ENCODE measurements at regions not wholly inside any gene's neighbourhood (a gene's known extent, or its start where the extent isn't known, plus 50 kb on each side); places are given as distances from the start of the nearest gene placed in this dataset.
A peak's percentile ranks its signal among the peaks of the same experiment; 100 is the strongest.

- DNase-seq (ENCODE audit: low read depth) = no peak
- TF ChIP-seq CTCF (IDR thresholded peaks at IDR 0.05; ENCODE audit: low read depth, low read length, missing control alignments) = no peak
- in situ Hi-C loops (cut with HindIII; ENCODE audit: low sequenced_read_pairs) = no loop called here
- H3K4me3 ChIP-seq (ENCODE audit: low read depth, low read length) = no peak overlapping the region
These were observed 143.7 kb upstream of the RUNX3 start for GRCh38 chr1:25073640-25074270.

DNA sequence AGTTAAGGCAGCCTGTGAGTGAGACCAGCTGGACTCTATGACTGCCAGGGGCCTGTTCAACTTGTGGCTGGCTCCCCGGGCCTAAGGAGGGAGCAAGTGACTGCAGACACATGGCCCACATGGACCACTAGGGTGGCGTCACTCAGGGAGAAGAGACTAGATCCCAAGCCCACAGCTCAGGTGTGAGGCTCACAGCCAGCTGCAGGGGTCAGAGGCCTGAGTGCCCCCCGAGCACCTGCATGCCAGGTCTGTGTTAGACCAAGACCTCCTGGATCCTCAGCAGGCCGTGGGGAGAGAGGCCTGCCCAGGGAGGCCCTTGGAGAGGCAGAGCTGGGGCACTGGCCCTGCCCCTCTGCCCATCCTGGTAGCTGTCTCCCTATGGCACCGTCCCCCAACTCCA lies 142.4 kb upstream of the RUNX3 start:
- no peak overlapping the region for H3K4me3 ChIP-seq (ENCODE audit: low read depth, low read length)
- TF ChIP-seq CTCF (IDR thresholded peaks at IDR 0.05; ENCODE audit: low read depth, low read length, missing control alignments) = no peak
- in situ Hi-C loops (cut with HindIII; ENCODE audit: low sequenced_read_pairs) = no loop called here
- DNase-seq (ENCODE audit: low read depth) = no peak

GRCh38 chr1:25068829-25069228 lies 138.8 kb upstream of the RUNX3 start:
- TF ChIP-seq CTCF (IDR thresholded peaks at IDR 0.05; ENCODE audit: low read depth, low read length, missing control alignments) = peak; percentile 8
- in situ Hi-C loops (cut with HindIII; ENCODE audit: low sequenced_read_pairs) = no loop called here
- DNase-seq (ENCODE audit: low read depth) = no peak
- H3K4me3 ChIP-seq (ENCODE audit: low read depth, low read length) = no peak overlapping the region

DNA sequence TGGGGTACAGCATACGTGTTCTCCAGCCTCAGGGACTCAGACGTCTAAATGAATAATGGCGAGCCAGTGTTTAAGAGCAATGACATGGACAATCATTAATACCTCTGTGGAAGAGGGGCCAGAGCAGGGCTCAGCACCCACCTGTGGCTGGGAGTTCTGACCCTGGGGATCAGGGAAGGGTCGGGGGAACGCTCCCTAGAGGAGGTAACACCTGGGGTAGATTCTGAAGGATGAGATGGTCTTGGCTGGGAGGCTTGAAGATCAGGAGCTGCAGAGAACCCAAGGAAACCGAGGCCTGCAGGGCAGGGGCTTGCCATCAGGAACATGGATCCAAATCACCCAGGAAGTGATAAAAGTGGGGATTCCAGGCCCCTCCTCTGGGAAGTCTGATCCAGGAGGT lies 138.2 kb upstream of the RUNX3 start:
- no peak overlapping the region for H3K4me3 ChIP-seq (ENCODE audit: low read depth, low read length)
- in situ Hi-C loops (cut with HindIII; ENCODE audit: low sequenced_read_pairs) = no loop called here
- no peak for DNase-seq (ENCODE audit: low read depth)
- TF ChIP-seq CTCF (IDR thresholded peaks at IDR 0.05; ENCODE audit: low read depth, low read length, missing control alignments) = no peak

DNA sequence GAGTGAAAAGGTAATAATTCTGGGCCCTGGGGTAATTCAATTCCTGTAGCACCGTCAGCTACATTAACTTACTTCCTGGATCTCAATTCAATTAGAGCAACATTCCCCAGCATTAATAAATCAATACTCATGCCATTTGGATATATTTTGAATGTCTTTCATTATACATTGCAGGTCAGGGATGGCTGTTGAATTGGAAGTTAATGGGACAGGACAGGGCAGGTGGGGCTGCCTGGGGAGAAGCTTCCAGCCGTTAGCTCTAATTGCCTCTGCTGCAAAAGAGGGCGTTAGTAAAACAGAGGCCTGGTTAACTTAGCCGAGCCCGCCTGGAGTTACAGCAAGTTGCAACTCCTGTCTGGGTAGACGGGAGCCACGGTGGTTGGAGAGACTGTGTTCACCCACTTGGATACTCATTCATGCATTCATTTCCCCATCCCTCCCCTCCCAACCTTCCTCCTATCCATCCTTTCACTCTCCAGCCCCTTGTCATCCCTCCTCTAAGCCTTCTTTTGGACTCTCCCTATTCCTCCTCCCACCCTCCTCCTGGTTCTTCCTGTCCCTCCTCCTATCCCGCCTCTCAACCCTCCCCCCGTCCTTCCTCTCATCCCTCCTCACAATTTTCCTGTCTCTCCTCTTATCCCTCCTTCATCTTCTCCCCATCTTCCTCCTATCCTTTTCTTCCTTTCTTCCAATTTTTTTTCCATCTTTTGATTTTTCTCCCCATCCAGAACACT lies 137.6 kb upstream of the RUNX3 start:
- in situ Hi-C loops (cut with HindIII; ENCODE audit: low sequenced_read_pairs) = no loop called here
- H3K4me3 ChIP-seq (ENCODE audit: low read depth, low read length) = no peak overlapping the region
- no peak for DNase-seq (ENCODE audit: low read depth)
- TF ChIP-seq CTCF (IDR thresholded peaks at IDR 0.05; ENCODE audit: low read depth, low read length, missing control alignments) = no peak

GRCh38 chr1:25066731-25067517 lies 136.8 kb upstream of the RUNX3 start:
- no peak for DNase-seq (ENCODE audit: low read depth)
- no peak overlapping the region for H3K4me3 ChIP-seq (ENCODE audit: low read depth, low read length)
- TF ChIP-seq CTCF (IDR thresholded peaks at IDR 0.05; ENCODE audit: low read depth, low read length, missing control alignments) = no peak
- in situ Hi-C loops (cut with HindIII; ENCODE audit: low sequenced_read_pairs) = no loop called here
